ENCODE measurements at regions not wholly inside any gene's neighbourhood (a gene's known extent, or its start where the extent isn't known, plus 50 kb on each side); places are given as distances from the start of the nearest gene placed in this dataset.

DNA sequence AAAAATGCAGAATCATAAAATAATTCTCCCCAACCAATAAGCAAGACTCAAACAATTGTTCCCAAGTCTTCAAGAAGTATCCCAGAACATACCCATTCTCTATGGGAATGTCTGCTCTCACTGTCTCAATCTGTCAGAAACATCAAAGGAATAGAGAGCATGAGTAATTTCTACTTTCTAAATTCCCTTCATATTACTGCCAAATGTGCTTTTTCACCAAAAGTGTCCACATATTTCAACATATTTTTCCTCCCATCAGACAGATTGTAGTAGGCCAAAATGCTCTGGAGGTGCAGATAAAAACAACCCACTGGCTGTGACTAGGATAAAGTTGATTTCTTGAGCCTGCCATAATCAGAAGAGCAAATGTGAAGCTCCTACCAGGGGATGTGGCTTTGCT is 692.0 kb upstream of the FAM241A start:
- no peak for TF ChIP-seq POLR2AphosphoS5 (IDR thresholded peaks at IDR 0.05)
- no peak for TF ChIP-seq POLR2A (IDR thresholded peaks at IDR 0.05)
- no peak for TF ChIP-seq CTCF (IDR thresholded peaks at IDR 0.05)
- TF ChIP-seq EP300 (IDR thresholded peaks at IDR 0.05), result no peak
